GM12873 (cell line): ENCODE measurements at regions not wholly inside any gene's neighbourhood (a gene's known extent, or its start where the extent isn't known, plus 50 kb on each side); places are given as distances from the start of the nearest gene placed in this dataset.

Experiments used
- TF ChIP-seq, protein P1 (sequence below): IDR thresholded peaks from 2 replicates; pipeline ENCODE4 v1.5.1; 2012; ENCODE audit warnings: low read depth, mild to moderate bottlenecking, moderate library complexity, low read length, control low read depth; ENCODE audit not compliant: insufficient read depth; ENCODE audit errors: missing control alignments

DNA sequence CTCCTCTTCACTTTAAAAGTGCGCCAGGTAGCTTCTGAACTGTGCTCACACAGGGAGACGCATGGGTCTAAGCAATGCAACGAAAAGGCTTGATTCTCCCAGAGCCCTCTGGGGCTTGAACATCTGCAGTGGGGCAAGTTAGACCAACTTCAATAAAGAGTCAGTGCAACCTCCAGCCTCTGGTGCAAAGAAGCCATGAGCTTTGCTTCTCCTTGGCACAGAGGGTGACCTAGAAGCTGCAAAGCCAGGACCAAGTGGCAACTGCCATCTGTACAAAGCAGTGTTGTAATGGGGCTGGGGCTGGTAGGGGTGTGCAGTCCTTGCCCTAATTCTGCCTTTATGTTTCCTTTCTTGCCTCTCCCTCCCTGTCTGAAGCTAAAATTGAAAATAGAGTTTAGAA lies 219.0 kb upstream of the CD96 start:
- TF ChIP-seq, protein P1, sequence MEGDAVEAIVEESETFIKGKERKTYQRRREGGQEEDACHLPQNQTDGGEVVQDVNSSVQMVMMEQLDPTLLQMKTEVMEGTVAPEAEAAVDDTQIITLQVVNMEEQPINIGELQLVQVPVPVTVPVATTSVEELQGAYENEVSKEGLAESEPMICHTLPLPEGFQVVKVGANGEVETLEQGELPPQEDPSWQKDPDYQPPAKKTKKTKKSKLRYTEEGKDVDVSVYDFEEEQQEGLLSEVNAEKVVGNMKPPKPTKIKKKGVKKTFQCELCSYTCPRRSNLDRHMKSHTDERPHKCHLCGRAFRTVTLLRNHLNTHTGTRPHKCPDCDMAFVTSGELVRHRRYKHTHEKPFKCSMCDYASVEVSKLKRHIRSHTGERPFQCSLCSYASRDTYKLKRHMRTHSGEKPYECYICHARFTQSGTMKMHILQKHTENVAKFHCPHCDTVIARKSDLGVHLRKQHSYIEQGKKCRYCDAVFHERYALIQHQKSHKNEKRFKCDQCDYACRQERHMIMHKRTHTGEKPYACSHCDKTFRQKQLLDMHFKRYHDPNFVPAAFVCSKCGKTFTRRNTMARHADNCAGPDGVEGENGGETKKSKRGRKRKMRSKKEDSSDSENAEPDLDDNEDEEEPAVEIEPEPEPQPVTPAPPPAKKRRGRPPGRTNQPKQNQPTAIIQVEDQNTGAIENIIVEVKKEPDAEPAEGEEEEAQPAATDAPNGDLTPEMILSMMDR = no peak

DNA sequence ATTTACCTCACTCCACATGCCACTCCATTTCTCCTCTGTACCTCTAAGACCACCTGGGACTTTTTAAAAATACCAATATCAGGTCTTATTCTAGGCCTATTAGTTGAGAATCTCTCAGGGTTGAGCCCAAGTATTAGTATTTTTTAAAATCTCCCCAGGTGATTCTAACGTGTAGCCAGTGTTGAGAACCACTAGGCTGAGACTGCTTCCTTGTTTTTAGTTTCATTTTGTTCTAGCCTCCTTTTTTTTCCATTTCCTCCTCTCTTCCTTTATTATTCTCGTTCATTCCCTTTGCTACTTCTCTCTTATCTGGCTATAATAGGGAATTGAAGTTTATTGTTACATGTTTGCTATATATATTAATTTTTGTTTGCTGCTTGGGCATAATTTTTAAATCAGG lies 217.8 kb upstream of the CD96 start:
- TF ChIP-seq, protein P1 = no peak

DNA sequence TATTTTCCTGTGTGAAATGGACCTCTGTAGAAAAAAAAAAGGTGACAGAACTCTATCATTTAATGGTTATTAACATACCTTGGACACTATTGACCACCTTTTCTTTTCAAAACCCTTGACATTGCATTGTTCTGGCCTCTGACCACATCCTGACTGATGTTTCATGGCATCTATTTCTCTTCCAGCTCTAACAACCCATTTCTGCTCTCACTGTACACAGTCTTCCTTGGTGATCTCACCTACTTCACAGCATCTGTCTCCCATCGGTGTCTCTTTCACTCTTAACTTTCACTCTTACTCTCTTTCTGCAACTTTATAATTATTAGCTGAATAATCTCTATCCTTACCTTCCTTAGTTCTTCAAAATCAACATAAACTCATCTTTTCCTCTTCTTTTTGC lies 217.4 kb upstream of the CD96 start:
- TF ChIP-seq, protein P1 = no peak

DNA sequence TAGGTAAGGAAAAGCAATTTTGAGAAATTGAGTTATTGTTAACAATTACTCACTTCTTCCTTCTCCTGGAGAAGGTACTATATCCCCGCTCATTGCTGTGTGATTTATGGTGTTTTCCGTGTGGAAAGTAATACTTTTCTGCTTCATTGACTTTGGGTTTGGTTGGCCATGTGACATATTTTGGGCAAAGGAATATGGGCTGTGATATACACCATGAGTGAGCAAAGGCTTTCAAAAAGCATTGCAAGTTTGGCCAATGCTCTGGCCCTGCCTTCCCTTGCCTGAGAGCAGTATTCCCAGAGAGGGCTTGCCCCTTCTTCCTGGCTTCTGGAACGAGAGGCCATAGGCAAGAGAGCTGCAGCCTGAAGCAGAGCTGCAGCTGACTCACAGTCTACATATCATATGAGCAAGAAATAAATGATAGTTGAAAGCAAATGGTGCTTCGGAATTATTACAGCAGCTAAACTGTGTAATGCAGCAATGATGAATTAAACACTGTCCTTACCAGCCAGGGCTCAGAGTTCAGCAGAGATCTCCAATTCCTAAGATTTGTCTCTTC lies 216.8 kb upstream of the CD96 start:
- TF ChIP-seq, protein P1 = no peak

DNA sequence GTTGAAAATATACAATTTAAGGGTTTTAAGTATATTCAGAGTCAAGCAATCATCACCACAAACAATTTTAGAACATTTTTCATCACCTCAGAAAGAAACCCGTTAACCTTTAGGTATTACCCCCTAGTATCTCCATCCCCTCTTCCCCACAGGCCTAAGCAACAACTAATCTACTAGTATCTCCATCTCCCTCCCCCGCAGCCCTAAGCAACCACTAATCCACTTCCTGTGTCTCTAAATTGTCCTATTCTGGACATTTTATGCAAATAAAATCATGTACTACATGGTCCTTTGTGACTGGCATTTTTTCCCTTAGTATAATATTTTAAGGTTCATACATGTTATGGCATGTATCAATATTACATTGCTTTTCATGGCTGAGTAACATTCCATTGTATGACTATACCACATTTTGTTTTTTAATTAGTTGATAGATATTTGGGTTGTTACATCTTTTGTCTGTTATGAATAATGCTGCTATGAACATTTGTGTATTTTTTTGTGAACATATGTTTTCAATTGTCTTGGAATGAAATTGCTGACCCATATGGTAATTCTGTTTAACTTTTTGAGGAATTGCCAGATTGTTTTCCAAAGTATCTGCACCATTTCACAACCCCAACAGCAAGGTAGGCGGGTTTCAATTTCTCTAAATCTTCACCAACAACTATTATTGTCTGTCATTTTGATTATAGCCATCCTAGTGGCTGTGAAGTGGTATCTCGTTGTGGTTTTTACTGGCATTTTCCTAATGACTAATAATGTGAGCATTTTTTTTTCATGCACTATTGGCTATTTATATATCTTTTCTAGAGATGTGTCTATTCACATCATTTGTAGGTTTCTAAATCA lies 215.6 kb upstream of the CD96 start:
- TF ChIP-seq, protein P1 = no peak

DNA sequence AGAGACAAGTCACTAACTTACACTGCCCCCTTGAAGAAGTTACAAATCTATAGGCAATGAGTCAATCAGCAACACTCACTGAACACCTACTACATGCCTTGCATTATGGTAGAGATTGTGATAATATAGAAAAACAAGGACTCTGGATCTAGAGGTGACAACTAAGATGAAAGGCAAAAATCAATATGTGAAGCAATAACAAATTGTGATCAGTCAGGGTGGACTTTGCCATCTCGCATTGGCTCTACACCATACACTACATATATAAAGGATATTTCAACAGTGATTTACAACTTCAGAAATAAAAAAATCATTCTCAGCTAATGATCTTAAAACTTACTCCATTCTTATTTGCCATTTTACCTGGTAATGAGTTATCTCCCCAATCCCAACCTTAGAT lies 210.7 kb upstream of the CD96 start:
- TF ChIP-seq, protein P1 = no peak

DNA sequence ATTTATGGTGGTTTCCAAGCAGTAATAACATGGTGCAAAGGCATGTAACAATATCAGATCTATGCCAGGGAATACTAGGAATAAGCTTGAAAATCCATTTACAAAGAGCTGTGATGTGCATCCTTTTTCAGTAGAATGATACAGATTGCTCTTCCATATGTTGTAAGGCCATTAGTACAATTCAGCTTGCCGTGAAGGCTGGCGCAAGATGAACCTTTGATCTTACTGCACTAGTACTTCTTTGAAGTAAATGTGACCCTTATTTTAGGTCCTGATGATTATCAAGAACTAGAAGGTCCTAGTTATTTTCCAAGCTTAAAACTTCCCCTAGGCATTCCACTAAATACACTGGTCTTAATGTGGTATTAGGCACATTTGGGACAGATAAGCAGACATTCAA lies 210.1 kb upstream of the CD96 start:
- TF ChIP-seq, protein P1 = no peak
